SK-N-SH (cell line): ENCODE measurements at regions not wholly inside any gene's neighbourhood (a gene's known extent, or its start where the extent isn't known, plus 50 kb on each side); places are given as distances from the start of the nearest gene placed in this dataset.

Experiments used
- CTCF ChIA-PET: fragments of 300-600, 350-600 bp; formaldehyde crosslinking; extraction: SDS; loops from one replicate; lab custom pipeline; 2021; lab: Yijun Ruan, JAX
- POLR2A ChIA-PET: fragments of 350-600 bp; sonication (Branson Sonifier 250); formaldehyde crosslinking; extraction: SDS; loops from one replicate; lab custom pipeline; 2020; ENCODE audit warnings: antibody characterized with exemption, inconsistent platforms; lab: Yijun Ruan, JAX
- DNase-seq: peaks from one replicate; pipeline ENCODE4 v3.0.0; 2012
- H2AFZ ChIP-seq: fragments of 200-600 bp; sonication (generic); 2 replicates; pipeline ENCODE4 v1.8.1; 2016; ENCODE audit warnings: antibody characterized with exemption, mild to moderate bottlenecking, low read depth
- H3F3A ChIP-seq: fragments of 200-600 bp; sonication (generic); replicated peaks from 2 replicates; pipeline ENCODE3; 2016; ENCODE audit warnings: antibody characterized with exemption, mild to moderate bottlenecking; ENCODE audit not compliant: insufficient read depth
- H3K27ac ChIP-seq, 2 experiments: fragments of 200-500 bp in 1 of 2; fragments of 200-600 bp in 1 of 2; sonication (Bioruptor generic) in 1 of 2; sonication (generic), shearing (Covaris generic) in 1 of 2; 2 replicates each; pipeline versions ENCODE4 v1.5.1 to v1.6.1; 2014 to 2016; ENCODE audit warnings: low read depth in 2 of 2, inconsistent platforms in 1 of 2, low read length in 1 of 2, mild to moderate bottlenecking in 1 of 2, mixed read lengths in 1 of 2
- H3K27me3 ChIP-seq: fragments of 200-600 bp; sonication (generic), shearing (Covaris generic); 2 replicates; pipeline ENCODE4 v1.6.1; 2016; ENCODE audit warnings: mixed run types; ENCODE audit not compliant: insufficient read depth
- H3K36me3 ChIP-seq, 2 experiments: fragments of 200-500 bp in 1 of 2; fragments of 200-600 bp in 1 of 2; sonication (Bioruptor generic) in 1 of 2; sonication (generic) in 1 of 2; replicated peaks in 1 of 2; 2 replicates each; pipeline versions ENCODE3 to v1.5.1; 2014 to 2016; ENCODE audit warnings: low read length in 1 of 2, mild to moderate bottlenecking in 1 of 2; ENCODE audit not compliant: insufficient read depth in 2 of 2, control insufficient read depth in 1 of 2
- H3K4me1 ChIP-seq, 2 experiments: fragments of 200-500 bp in 1 of 2; fragments of 200-600 bp in 1 of 2; sonication (Bioruptor generic) in 1 of 2; sonication (generic), shearing (Covaris generic) in 1 of 2; 2 replicates each; pipeline versions ENCODE4 v1.5.1 to v1.6.1; 2014 to 2016; ENCODE audit warnings: low read depth in 1 of 2, low read length in 1 of 2, mixed run types in 1 of 2; ENCODE audit not compliant: insufficient read depth in 2 of 2, control insufficient read depth in 1 of 2
- H3K4me2 ChIP-seq: fragments of 200-600 bp; sonication (generic), shearing (Covaris generic); 2 replicates; pipeline ENCODE4 v1.6.1; 2017; ENCODE audit warnings: mixed run types
- H3K4me3 ChIP-seq, 2 experiments: fragments of 200-500 bp in 1 of 2; fragments of 200-600 bp in 1 of 2; sonication (Bioruptor generic) in 1 of 2; sonication (generic), shearing (Covaris generic) in 1 of 2; 2 replicates each; pipeline versions ENCODE4 v1.5.1 to v1.8.1; 2014 to 2016; ENCODE audit warnings: low read depth in 2 of 2, inconsistent platforms in 1 of 2, low read length in 1 of 2, mild to moderate bottlenecking in 1 of 2, mixed read lengths in 1 of 2, moderate library complexity in 1 of 2
- H3K79me2 ChIP-seq: fragments of 200-600 bp; sonication (generic); 2 replicates; pipeline ENCODE4 v1.8.1; 2017; ENCODE audit warnings: mild to moderate bottlenecking; ENCODE audit not compliant: insufficient read depth
- H3K9ac ChIP-seq: fragments of 200-600 bp; sonication (generic); 2 replicates; pipeline ENCODE4 v1.6.1; 2017; ENCODE audit warnings: mixed run types
- H3K9me2 ChIP-seq: fragments of 200-600 bp; sonication (generic); 2 replicates; pipeline ENCODE4 v1.6.1; 2017; ENCODE audit warnings: mixed run types
- H3K9me3 ChIP-seq: fragments of 200-600 bp; sonication (generic); 2 replicates; pipeline ENCODE4 v1.6.1; 2017; ENCODE audit warnings: mixed run types, mild to moderate bottlenecking, moderate library complexity
- H4K20me1 ChIP-seq: fragments of 200-600 bp; sonication (generic); 2 replicates; pipeline ENCODE4 v1.6.1; 2017; ENCODE audit warnings: mild to moderate bottlenecking, mixed run types; ENCODE audit not compliant: insufficient read depth
- CHD2 ChIP-seq: fragments of 150-350 bp; IDR thresholded peaks from 2 replicates; pipeline ENCODE4 v1.6.1; 2018; ENCODE audit warnings: low read length; ENCODE audit not compliant: partially characterized antibody
- CTCF ChIP-seq: fragments of 200-600 bp; sonication (generic); IDR thresholded peaks from 2 replicates; pipeline ENCODE4 v1.6.1; 2017; ENCODE audit warnings: antibody characterized with exemption, mild to moderate bottlenecking, moderate library complexity
- EP300 ChIP-seq, 2 experiments: IDR thresholded peaks; 2 replicates each; pipeline versions ENCODE4 v1.4.0 to v1.6.1; 2012; ENCODE audit warnings: borderline replicate concordance in 1 of 2, low read depth in 1 of 2, low read length in 1 of 2
- EZH2phosphoT487 ChIP-seq: fragments of 200-600 bp; sonication (generic); IDR thresholded peaks from 2 replicates; pipeline ENCODE4 v1.6.1; 2017; ENCODE audit warnings: low read depth, mixed run types, mild to moderate bottlenecking, antibody characterized with exemption, moderate library complexity, borderline replicate concordance
- FOXJ3 ChIP-seq: sonication (generic); formaldehyde crosslinking; IDR thresholded peaks from 2 replicates; pipeline ENCODE4 v1.5.1; 2020; ENCODE audit warnings: mild to moderate bottlenecking, missing genetic modification reagents
- FOXM1 ChIP-seq: IDR thresholded peaks from 2 replicates; pipeline ENCODE4 v1.4.0; 2012; ENCODE audit warnings: low read depth, mild to moderate bottlenecking
- GATA2 ChIP-seq: sonication (generic); formaldehyde crosslinking; IDR thresholded peaks from 2 replicates; pipeline ENCODE4 v1.5.0; 2020; ENCODE audit warnings: mild to moderate bottlenecking, missing genetic modification reagents
- JUND ChIP-seq: IDR thresholded peaks from 2 replicates; pipeline ENCODE4 v1.4.0; 2012
- MEF2A ChIP-seq: IDR thresholded peaks from 2 replicates; pipeline ENCODE4 v1.4.0; 2012; ENCODE audit warnings: low read depth, borderline replicate concordance
- MXI1 ChIP-seq: IDR thresholded peaks from 2 replicates; pipeline ENCODE4 v1.6.1; 2012; ENCODE audit warnings: mild to moderate bottlenecking, low read depth, low read length, improper control_type of control experiment
- NFIC ChIP-seq: IDR thresholded peaks from 2 replicates; pipeline ENCODE4 v1.4.0; 2012; ENCODE audit warnings: borderline replicate concordance
- NRF1 ChIP-seq: IDR thresholded peaks from 2 replicates; pipeline ENCODE4 v1.6.1; 2012; ENCODE audit warnings: low read depth, mild to moderate bottlenecking, low read length
- PBX3 ChIP-seq: IDR thresholded peaks from 2 replicates; pipeline ENCODE4; 2012
- RCOR1 ChIP-seq: fragments of 150-350 bp; IDR thresholded peaks from 2 replicates; pipeline ENCODE4 v1.6.1; 2017; ENCODE audit warnings: antibody characterized with exemption, low read length
- RFX5 ChIP-seq: IDR thresholded peaks from 2 replicates; pipeline ENCODE4 v1.6.1; 2012; ENCODE audit warnings: mild to moderate bottlenecking, improper control_type of control experiment, low read length
- RXRA ChIP-seq: IDR thresholded peaks from 2 replicates; pipeline ENCODE4 v1.4.0; 2012; ENCODE audit warnings: low read depth, mild to moderate bottlenecking, borderline replicate concordance
- SIN3A ChIP-seq: IDR thresholded peaks from 2 replicates; pipeline ENCODE4 v1.6.1; 2012; ENCODE audit warnings: low read depth, mild to moderate bottlenecking, low read length, moderate library complexity, borderline replicate concordance
- TEAD4 ChIP-seq: IDR thresholded peaks from 2 replicates; pipeline ENCODE4 v1.4.0; 2012; ENCODE audit warnings: mild to moderate bottlenecking, borderline replicate concordance; ENCODE audit not compliant: insufficient read depth
- USF2 ChIP-seq: fragments of 150-350 bp; IDR thresholded peaks from 2 replicates; pipeline ENCODE4 v1.6.1; 2017; ENCODE audit warnings: antibody characterized with exemption, low read length, low read depth, borderline replicate concordance
- YY1 ChIP-seq: IDR thresholded peaks from 2 replicates; pipeline ENCODE4 v1.4.0; 2012; ENCODE audit warnings: low read depth, mild to moderate bottlenecking
- WGBS: methylation state at CpG from one replicate; pipeline ENCODE4 v1.1.6; 2017; ENCODE audit warnings: low lambda C conversion rate; 5-methylcytosine and 5-hydroxymethylcytosine counted together

GRCh38 chr10:7045891-7046599, 364.8 kb downstream of the SFMBT2 start:
- 23% methylated on average over 4 of the region's 4 CpGs for WGBS
- no peak overlapping the region for H3K4me3 ChIP-seq
- H2AFZ ChIP-seq, result no peak overlapping the region
- no peak for TF ChIP-seq EP300 (IDR thresholded peaks at IDR 0.05; ENCODE audit: borderline replicate concordance in 1 of 2, low read depth in 1 of 2, low read length in 1 of 2)
- no peak for TF ChIP-seq SIN3A
- no peak for TF ChIP-seq CHD2
- TF ChIP-seq NRF1, result no peak
- no peak for TF ChIP-seq NFIC
- no peak for TF ChIP-seq JUND
- no peak for TF ChIP-seq MEF2A
- TF ChIP-seq RFX5, result no peak
- TF ChIP-seq FOXJ3 (CRISPR knock-in tag), result no peak
- TF ChIP-seq PBX3, result no peak
- no peak for TF ChIP-seq YY1
- TF ChIP-seq TEAD4, result no peak
- no peak for TF ChIP-seq EZH2phosphoT487
- TF ChIP-seq USF2, result no peak
- TF ChIP-seq RCOR1, result no peak
- no peak for TF ChIP-seq CTCF
- TF ChIP-seq RXRA, result no peak
- TF ChIP-seq GATA2 (CRISPR knock-in tag), result no peak
- TF ChIP-seq MXI1, result no peak
- TF ChIP-seq FOXM1, result no peak
- H3K4me2 ChIP-seq, result no peak overlapping the region
- ChIA-PET CTCF (interaction anchor here (0.8 to 1.6 kb wide), 2 partner anchors 14 to 121 kb away, joined by 3 read pairs; no protein-coding TSS in a partner anchor), POLR2A (no interaction called here)
- DNase-seq, result no peak
- H3K9me3 ChIP-seq, result no peaks in the 10 kb centered on the region
- H3K79me2 ChIP-seq, result no peaks in the 10 kb centered on the region
- H3K27ac ChIP-seq, result no peak overlapping the region
- no peaks in the 10 kb centered on the region for H3F3A ChIP-seq
- no peaks in the 10 kb centered on the region for H4K20me1 ChIP-seq
- H3K9ac ChIP-seq, result no peak overlapping the region
- no peaks in the 10 kb centered on the region; the same call in 1 of the 2 replicates for H3K27me3 ChIP-seq
- no peaks in the 10 kb centered on the region for H3K9me2 ChIP-seq
- no peaks in the 10 kb centered on the region for H3K4me1 ChIP-seq
- H3K36me3 ChIP-seq, result no peaks in the 10 kb centered on the region
